Mucosa of gallbladder (tissue), 1 donor: ENCODE measurements at regions not wholly inside any gene's neighbourhood (a gene's known extent, or its start where the extent isn't known, plus 50 kb on each side); places are given as distances from the start of the nearest gene placed in this dataset.
A peak's percentile ranks its signal among the peaks of the same experiment; 100 is the strongest.
"Not testable (repeated sequence)": the region's sequence is repeated elsewhere in the genome, so short reads cannot be mapped to it uniquely, and the experiment has no call there.

Source experiments
- DNase-seq: peaks from one replicate; pipeline ENCODE4 v3.0.0-alpha.2; 2020; ENCODE audit warnings: low spot score
- donor health status: DM: no; HTN: no; CAD: no.

DNA sequence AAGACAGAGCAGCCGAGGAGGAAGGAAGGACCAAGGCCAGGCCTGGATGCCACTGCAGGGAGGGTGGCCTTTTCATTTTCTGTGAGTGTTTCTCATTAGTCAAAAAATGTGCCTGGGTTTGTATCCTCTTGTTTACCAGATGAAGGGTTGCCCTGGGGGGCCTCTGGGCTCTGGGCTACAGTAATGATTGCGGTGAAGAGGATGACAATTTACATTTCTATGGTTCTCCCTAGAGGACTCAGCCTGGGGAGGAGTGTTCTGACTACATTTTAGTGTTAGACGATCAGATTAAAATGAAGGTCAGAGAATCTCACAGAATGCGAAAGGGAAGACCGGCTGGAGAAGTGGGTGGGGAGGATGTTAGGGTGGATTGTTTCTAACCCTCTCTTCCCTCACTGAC lies 108.0 kb upstream of the KMT2C start:
- no peak for DNase-seq

DNA sequence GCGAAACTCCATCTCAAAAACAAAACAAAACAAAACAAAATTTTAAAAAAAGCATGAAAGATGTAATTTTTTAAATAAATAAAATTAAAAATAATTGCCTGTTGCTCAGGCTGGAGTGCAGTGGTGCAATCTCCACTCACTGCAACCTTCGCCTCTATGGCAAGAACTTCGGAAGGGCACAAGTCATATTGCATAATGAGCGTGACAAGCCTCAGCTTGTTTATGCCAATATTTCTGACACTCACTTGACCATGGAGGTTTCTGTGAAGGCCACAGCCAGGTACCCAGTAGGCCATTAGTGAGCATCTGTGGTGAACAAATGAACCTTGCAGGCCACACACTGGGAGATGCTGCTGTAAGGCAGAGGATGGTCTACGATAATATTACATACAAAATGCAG lies 106.1 kb upstream of the KMT2C start:
- no peak for DNase-seq

DNA sequence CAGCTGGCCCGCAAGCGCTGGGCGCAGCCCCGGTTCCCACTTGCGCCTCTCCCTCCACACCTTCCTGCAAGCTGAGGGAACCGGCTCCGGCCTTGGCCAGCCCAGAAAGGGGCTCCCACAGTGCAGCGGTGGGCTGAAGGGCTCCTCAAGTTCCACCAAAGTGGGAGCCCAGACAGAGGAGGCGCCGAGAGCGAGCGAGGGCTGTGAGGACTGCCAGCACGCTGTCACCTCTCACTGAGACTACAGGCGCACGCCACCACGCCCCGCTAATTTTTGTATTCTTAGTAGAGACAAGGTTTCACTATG lies 103.3 kb upstream of the KMT2C start:
- not testable (repeated sequence) for DNase-seq

DNA sequence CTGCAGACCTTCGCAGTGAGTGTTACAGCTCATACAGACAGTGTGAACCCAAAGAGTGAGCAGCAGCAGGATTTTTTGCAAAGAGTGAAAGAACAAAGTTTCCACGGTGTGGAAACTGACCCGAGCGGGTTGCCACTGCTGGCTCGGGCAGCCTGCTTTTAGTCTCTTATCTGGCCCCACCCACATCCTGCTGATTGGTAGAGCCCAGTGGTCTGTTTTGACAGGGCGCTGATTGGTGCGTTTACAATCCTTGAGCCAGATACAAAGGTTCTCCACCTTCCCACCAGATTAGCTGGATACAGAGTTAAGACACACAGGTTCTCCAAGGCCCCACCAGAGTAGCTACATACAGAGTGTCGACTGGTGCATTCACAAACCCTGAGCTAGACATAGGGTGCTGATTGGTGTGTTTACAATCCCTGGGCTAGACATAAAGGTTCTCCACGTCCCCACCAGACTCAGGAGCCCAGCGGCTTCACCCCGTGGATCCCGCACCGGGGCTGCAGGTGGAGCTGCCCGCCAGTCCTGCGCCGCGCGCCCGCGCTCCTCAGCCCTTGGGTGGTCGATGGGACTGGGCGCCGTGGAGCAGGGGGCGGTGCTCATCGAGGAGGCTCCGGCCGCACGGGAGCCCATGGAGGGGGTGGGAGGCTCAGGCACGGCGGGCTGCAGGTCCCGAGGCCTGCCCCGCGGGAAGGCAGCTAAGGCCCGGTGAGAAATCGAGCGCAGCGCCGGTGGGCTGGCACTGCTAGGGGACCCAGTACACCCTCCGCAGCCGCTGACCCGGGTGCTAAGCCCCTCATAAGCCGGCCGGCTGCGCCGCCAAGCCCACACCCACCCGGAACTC lies 102.8 kb upstream of the KMT2C start:
- not testable (repeated sequence) for DNase-seq

DNA sequence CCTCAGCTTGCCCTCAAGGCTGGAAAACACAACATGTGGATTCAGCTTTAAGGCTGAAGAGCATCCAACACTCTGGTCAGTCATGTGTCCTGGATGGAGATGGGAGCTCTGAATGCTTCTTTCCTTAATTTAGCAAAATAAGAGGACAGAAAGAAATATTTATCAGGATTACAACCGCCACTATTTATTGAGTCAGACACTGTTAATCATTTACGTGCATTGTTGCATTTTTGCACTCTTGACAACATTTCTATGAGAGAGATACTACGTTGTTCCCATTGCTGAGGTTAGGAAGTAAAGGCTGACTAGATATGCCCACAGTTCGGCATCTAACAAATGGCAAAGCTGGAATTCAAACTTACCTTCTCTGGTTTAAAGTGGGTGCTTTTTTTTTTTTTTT lies 101.8 kb upstream of the KMT2C start:
- no peak for DNase-seq

DNA sequence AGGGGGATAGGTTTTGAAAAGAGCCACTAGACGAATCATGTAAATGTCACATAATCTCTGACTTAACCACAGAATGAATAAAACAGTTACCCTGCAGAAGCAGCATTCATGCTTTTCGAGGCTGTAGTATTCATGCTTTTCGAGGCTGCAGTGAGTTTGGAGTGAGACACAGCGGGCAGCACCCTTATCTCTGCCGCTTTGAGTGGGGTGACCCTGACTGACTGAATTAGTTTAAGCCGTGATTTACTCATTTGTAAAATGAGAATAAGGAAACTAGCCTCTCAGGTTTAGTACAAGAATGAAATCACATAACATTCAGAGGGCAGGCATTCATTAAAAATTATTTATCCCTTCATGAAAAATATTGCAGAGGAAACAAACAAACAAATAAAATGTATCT lies 92.8 kb upstream of the KMT2C start:
- DNase-seq: no peak

DNA sequence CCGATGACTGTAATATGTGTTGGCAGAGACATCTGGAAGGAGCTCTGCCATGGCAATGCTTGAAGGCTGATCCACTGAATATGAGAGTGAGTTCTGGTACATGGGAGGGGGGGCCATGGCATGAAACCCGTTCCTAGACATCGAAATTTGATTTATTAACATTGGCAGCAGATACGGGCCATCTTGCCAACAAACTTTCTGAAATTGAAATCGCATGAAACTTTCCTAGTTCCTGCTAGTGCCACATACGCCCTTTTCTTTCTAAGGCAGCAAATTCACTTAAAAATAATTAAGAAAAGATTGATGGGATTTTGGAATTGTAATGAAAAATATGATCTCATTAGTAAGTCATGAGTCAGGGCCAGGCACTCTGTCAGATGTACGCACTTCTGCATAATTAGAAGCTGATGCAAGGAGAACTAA lies 91.8 kb upstream of the KMT2C start:
- no peak for DNase-seq

DNA sequence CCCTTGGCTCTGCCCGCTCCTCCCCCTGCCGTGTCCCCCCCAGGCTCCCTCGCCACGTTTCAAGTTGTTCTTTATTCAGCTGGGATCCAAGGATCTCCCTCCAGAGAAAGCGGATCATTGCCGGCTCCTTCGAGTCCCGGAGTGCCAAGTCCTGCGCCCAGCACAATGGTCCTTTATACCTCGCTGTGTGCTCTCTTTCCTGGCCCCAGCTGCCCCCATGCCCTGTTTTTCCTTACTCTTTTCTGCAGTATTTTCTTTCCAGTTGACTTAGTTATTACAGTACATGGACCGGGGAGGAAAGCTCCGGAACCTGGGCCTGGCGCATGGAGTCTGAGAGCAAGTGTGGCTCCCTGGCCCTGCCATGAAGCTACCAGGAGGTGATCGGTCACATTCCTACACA lies 88.1 kb upstream of the KMT2C start:
- DNase-seq: no peak

DNA sequence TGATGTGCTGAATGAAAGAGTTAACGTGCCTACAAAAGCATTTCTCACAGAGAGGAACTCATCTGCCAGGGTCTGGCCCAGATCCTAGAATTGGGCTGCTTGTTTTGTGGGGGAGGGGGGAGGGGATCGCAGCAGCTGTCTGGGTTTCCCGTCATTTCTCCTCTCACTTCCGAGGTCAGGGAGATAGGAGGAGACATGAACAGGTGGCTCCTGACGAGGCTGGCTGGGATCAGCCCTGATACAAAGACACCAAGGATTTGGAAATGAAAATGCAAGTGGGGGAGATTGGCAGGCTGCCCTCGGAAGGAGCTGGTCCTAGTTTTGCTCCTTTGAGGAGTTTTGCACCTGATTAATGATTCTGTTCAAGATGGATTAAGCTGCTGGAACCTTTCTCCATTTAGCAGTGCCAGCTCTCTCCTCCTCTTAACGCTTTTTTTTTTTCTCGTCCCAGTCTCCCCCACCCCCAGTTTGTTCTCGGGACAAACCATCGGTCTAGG lies 86.8 kb upstream of the KMT2C start:
- no peak for DNase-seq

DNA sequence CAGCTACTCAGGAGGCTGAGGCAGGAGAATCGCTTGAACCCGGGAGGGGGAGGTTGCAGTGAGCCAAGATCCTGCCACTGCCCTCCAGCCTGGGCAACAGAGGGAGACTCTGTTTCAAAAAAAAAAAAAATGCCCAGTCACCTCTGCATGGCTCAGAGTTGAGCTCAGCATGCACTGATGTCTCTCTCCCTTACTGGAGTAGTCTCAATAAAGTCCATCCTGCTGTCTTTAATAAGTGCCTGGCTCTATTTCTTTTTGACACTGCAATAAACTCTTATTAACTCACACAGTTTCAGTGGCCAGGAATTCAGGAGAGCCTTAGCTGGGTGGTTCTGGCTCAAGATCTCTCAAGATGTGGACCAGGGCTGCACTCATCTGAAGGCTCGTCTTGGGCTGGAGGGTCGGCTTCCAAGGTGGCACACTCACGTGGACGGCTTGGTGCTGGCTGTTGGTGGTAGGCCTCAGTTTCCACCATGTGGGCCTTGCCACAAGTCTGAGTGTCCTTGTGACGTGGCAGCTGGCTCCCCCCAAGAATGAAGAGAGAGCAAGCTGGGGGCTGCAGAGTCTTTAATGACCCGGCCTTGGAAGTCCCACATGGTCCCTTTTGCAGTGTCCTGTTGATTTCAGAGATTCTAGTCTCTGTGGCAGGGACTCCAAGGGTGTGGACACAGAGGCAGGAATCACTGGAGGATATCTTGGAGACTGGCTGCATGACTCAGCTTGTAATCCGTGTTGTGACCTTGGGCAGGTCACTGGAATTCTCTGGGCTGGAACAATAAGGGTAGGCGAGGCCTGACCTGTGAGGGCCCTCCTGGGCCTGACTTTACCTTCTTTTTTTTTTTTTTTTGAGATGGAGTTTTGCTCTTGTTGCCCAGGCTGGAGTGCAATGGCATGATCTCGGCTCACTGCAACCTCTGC lies 85.9 kb upstream of the KMT2C start:
- DNase-seq: peak; percentile 15

DNA sequence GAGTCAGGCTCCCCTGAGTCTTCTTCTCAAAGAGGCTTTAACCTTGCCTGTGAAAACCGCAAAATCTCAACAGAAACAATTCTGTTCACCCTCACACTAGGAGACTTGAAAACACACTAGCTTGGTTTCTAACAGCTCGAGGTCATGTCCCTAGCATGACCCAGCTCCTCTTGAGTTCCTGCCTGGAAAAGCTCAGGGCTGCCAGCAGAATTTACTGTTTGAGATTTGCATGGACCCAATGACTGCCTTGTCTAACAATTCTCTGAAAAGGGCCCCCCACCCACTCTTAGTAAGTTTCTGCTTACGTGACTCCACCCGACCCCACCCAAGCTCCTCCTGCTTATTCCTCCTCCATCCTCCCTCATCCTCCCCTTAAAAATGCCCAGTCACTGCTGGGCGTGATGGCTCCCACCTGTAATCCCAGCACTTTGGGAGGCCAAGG lies 85.1 kb upstream of the KMT2C start:
- no peak for DNase-seq

DNA sequence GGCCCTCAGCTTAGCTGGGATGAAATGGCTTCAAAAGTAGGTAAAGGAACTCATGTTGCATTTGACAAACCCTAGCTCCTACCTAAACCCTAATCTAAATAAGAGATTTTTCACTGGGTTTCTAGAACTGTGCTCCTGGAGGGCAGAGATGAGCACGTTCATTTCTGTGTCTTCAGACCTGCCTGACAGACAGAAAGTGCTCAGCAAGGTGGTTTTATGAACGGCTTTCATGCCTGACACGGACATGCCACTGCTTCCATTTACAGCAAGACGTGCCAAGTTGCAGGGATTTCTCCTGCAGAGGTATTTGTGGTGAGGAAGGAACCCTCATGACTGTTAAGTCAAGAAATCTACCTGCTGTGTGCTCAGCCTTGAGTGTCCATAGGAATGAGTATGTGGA lies 83.5 kb upstream of the KMT2C start:
- no peak for DNase-seq

DNA sequence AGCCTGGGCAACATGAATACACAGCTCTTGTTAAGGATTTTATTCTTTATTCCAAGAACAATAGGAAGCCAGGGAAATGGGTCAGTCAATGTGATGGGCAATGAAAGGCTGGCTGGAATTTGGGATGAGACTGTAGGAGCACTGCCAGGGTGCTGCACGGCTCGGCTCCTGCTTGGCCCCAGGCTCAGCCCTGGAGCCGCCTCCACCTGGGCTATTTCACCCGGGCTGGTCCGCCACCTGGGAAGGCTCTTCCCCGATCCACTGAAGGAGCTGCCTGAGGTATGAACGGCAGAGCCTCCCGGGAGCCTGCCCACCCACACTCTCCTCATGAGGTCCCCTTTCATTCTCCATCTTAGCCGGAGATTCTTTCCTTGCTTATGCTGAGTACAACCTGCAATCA lies 80.4 kb upstream of the KMT2C start:
- no peak for DNase-seq

DNA sequence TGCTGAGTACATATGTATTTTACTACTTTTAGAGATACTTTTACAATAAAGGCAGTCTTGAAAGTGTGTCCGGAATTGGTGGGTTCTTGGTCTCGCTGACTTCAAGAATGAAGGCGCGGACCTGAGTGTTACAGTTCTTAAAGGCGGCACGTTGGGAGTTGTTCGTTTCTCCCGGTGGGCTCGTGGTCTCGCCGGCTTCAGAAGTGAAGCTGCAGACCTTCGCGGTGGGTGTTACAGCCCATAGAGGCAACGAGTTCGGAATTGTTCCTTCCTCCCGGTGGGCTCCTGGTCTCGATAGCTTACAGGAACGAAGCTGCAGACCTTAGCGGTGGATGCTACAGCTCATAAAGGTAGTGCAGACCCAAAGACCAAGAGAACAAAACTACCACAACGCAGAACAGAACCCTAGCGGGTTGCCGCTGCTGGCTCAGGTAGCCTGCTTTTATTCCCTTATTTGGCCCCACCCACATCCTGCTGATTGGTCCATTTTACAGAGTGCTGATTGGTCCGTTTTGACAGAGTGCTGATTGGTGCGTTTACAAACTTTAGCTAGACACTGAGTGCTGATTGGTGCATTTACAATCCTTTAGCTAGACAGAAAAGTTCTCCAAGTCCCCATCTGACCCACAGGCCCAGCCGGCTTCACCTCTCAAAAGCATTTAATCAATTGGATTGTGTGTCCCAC lies 79.6 kb upstream of the KMT2C start:
- not testable (repeated sequence) for DNase-seq

DNA sequence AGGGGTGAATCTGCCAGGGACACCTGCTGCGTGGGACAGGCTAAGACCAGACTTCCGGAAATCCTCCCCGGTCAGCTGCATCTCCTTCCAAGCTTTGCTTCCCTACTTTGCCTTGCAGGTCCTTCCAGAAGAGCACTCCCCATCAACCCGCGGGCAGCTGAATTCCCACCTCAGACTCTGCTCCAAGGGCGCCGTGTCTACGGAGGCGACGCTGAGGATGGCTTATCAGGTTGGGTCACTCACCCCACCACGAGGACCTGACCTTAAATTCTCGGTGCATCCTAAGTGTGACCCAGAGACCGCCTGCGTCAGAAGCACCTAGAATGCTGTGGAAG lies 78.9 kb upstream of the KMT2C start:
- DNase-seq: no peak

DNA sequence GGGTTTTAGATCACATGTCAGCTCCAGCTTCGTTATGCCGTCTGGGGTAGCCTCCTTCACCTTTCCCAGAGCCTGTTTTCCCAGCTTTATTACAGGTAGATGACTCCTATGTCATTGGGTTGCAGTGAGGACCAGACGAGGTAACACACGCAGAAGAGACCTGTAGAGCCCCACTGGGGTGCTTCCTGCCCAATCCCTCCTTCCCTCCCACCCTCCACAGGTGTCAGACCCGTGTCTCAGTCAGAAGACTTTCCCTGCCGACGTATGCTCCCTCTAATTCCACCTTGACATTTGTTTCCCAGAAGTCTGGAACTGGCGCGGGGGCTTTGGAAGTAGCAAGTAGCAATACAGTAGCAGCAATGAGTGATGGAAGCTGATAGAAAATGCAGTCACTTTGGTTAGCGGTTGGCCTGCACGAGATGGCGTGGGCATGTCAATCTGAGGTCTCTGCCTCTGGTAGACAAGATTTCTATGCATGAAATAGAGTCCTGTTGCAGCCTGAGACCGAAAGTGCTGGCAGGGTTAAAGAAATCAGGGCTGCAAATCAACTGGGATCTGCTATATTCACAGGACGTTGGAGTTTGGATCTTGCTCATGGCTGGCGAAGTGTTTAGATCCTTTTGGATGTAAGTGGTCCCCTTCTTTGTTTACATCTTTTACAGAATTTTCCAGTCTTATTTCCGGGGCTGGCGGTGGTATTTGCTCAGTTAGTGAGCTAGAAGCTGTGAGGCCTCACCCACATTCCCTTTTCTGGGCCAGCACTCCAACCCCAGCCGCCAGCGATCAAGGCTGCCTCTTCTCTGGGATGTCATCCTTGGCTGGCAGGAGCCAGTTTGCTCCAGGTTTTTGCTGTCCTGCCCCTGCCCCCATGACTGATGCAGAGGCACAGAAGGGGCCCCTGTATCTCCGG lies 78.3 kb upstream of the KMT2C start:
- no peak for DNase-seq

DNA sequence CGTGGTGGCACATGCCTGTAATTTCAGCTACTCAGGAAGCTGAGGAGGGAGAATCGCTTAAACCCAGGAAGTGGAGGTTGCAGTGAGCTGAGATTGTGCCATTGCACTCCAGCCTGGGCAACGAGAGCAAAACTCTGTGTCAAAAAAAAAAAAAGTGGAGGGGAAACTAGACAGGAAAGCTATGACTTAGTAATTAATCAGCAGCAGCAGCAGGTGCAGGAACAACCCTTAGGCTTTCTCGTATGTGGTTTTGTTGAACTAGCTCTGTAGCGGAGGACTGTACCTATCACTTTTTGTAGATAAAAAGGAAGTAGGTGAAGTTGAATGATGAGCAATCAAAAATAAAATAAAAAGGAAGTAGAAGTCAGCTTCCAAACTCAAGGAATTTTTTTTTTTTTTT lies 76.9 kb upstream of the KMT2C start:
- DNase-seq: no peak

DNA sequence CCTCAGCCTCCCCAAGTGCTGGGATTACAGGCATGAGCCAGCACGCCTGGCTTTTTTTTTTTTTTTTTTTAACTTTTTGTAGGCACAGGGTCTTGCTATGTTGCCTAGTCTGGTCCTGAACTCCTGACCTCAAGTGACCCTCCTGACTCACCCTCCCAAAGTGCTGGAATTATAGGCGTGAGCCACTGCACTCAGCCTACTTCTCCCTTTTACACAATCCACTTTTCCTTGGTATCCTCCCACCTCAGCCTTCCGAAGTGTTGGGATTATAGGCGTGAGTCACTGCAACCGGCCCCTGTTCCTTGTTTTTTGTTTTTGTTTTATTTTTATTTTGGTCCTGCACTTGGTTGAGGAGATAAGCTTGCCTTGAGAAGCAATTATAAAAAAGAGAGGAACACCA lies 75.9 kb upstream of the KMT2C start:
- no peak for DNase-seq

DNA sequence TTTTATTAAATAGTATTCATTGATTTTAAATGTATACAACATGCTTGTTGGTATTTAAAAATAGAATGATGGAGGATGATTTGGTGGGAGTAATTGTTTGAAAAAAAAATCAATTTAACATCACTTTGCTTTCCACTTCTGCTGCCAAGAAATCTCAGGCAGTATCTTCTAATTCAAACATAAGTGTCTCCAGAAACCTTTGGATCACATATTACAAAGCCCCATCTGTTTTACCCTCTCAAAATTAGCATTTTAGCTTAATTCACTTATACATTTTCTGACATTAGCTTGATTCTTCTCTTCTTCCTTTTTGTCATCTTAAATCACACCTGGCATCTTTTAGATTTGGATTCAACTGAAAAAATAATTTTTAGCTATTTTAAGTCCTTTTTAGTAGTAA lies 72.9 kb upstream of the KMT2C start:
- DNase-seq: no peak

DNA sequence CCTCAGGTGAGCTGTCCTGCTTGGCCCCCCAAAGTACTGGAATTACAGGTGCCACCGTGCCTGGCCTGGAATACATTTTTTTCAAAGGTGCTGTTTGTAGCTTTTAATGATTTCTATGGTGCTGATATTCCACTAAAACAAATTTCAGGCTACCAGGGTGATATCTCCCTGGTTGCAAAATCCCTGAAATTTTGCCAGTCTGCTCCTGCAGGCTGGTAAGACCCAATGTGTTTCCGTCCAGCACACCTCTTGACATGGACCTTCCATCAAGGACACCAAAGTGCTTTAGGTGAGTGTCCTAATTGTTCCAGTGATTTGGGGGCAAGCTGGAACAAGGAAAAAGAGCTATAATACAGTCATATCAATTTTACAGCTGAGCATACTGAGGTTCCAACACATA lies 69.8 kb upstream of the KMT2C start:
- DNase-seq: no peak

DNA sequence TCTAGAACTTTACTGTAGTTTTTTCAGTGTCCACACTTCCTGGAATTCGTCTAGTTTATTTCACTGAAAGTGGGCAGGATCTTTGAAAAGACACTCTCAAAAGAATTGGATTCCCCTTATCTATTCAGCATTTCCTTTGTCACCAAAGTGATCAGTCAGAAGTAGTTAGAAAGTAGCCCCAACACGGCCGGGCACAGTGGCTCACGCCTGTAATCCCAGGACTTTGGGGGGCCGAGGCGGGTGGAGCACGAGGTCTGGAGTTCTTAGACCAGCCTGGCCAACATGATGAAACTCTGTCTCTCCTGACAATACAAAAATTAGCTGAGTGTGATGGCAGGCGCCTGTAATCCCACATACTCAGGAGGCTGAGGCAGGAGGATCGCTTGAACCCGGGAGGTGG lies 69.0 kb upstream of the KMT2C start:
- no peak for DNase-seq
